Endothelial cell (in vitro differentiated cells): ENCODE measurements at regions not wholly inside any gene's neighbourhood (a gene's known extent, or its start where the extent isn't known, plus 50 kb on each side); places are given as distances from the start of the nearest gene placed in this dataset.
"Not testable (repeated sequence)": the region's sequence is repeated elsewhere in the genome, so short reads cannot be mapped to it uniquely, and the experiment has no call there.

ENCODE experiments used
- DNase-seq: peaks from one replicate; pipeline ENCODE4 v3.0.0; 2021; ENCODE audit warnings: low spot score
- H3K27ac Mint-ChIP-seq: one replicate; pipeline ENCODE4 v1.8.0; 2021; ENCODE audit warnings: mixed read lengths, inconsistent platforms; ENCODE audit not compliant: unreplicated experiment
- H3K27me3 Mint-ChIP-seq: one replicate; pipeline ENCODE4 v1.8.0; 2021; ENCODE audit warnings: mild to moderate bottlenecking, moderate library complexity, mixed read lengths, inconsistent platforms; ENCODE audit not compliant: unreplicated experiment
- H3K36me3 Mint-ChIP-seq: one replicate; pipeline ENCODE4 v1.8.0; 2021; ENCODE audit warnings: mild to moderate bottlenecking, low read depth, mixed read lengths, inconsistent platforms; ENCODE audit not compliant: unreplicated experiment
- H3K4me1 Mint-ChIP-seq: one replicate; pipeline ENCODE4 v1.8.0; 2021; ENCODE audit warnings: mild to moderate bottlenecking, mixed read lengths, inconsistent platforms; ENCODE audit not compliant: unreplicated experiment
- H3K4me3 Mint-ChIP-seq: one replicate; pipeline ENCODE4 v1.8.0; 2021; ENCODE audit warnings: mild to moderate bottlenecking, mixed read lengths, inconsistent platforms; ENCODE audit not compliant: unreplicated experiment
- H3K9me3 Mint-ChIP-seq: one replicate; pipeline ENCODE4 v1.8.0; 2021; ENCODE audit warnings: mixed read lengths, inconsistent platforms; ENCODE audit not compliant: unreplicated experiment
- CTCF ChIP-seq: fragments of 200-600 bp; sonication (generic); IDR thresholded peaks from one replicate; pipeline ENCODE4 v1.5.0; 2021; ENCODE audit warnings: antibody characterized with exemption; ENCODE audit not compliant: unreplicated experiment

GRCh38 chr9:97790542-97790941 is 62.5 kb upstream of the FOXE1 start:
- H3K27ac Mint-ChIP-seq = no peak overlapping the region
- DNase-seq = no peak
- TF ChIP-seq CTCF = no peak
- H3K4me1 Mint-ChIP-seq = no peaks in the 10 kb centered on the region
- H3K4me3 Mint-ChIP-seq = no peak overlapping the region
- H3K9me3 Mint-ChIP-seq = no peaks in the 10 kb centered on the region
- H3K27me3 Mint-ChIP-seq = peaks cover 5% of the 10 kb centered on the region
- no peaks in the 10 kb centered on the region for H3K36me3 Mint-ChIP-seq

GRCh38 chr9:97791542-97791941 is 61.5 kb upstream of the FOXE1 start:
- Mint-ChIP-seq H3K27me3 (peaks cover 5% of the 10 kb centered on the region), H3K27ac (no peak overlapping the region), H3K9me3 (no peaks in the 10 kb centered on the region), H3K4me1 (no peaks in the 10 kb centered on the region), H3K4me3 (no peak overlapping the region), H3K36me3 (no peaks in the 10 kb centered on the region)
- TF ChIP-seq CTCF = no peak
- DNase-seq = no peak

GRCh38 chr9:97793067-97793466 is 60.0 kb upstream of the FOXE1 start:
- H3K4me3 Mint-ChIP-seq = no peak overlapping the region
- no peak overlapping the region for H3K27ac Mint-ChIP-seq
- H3K27me3 Mint-ChIP-seq = peaks cover 5% of the 10 kb centered on the region
- no peaks in the 10 kb centered on the region for H3K4me1 Mint-ChIP-seq
- no peak for TF ChIP-seq CTCF
- no peak for DNase-seq
- H3K9me3 Mint-ChIP-seq = no peaks in the 10 kb centered on the region
- peaks cover 4% of the 10 kb centered on the region for H3K36me3 Mint-ChIP-seq

GRCh38 chr9:97794666-97795065 is 58.4 kb upstream of the FOXE1 start:
- no peaks in the 10 kb centered on the region for H3K27me3 Mint-ChIP-seq
- H3K27ac Mint-ChIP-seq = no peak overlapping the region
- no peak overlapping the region for H3K4me3 Mint-ChIP-seq
- no peaks in the 10 kb centered on the region for H3K9me3 Mint-ChIP-seq
- no peaks in the 10 kb centered on the region for H3K4me1 Mint-ChIP-seq
- peaks cover 4% of the 10 kb centered on the region for H3K36me3 Mint-ChIP-seq
- no peak for TF ChIP-seq CTCF
- no peak for DNase-seq

GRCh38 chr9:97796176-97796575 is 56.9 kb upstream of the FOXE1 start:
- H3K9me3 Mint-ChIP-seq, H3K27ac Mint-ChIP-seq, DNase-seq, H3K4me1 Mint-ChIP-seq, H3K27me3 Mint-ChIP-seq, H3K4me3 Mint-ChIP-seq, H3K36me3 Mint-ChIP-seq: not testable (repeated sequence)

GRCh38 chr9:97801180-97801579 is 51.8 kb upstream of the FOXE1 start:
- DNase-seq = no peak
- no peak for TF ChIP-seq CTCF
- H3K27ac Mint-ChIP-seq = no peak overlapping the region
- no peak overlapping the region for H3K4me3 Mint-ChIP-seq
- no peaks in the 10 kb centered on the region for H3K9me3 Mint-ChIP-seq
- peaks cover 7% of the 10 kb centered on the region for H3K27me3 Mint-ChIP-seq
- H3K36me3 Mint-ChIP-seq = peaks cover 4% of the 10 kb centered on the region
- H3K4me1 Mint-ChIP-seq = peaks cover 4% of the 10 kb centered on the region
